OCI-LY1 (cell line): ENCODE measurements at regions not wholly inside any gene's neighbourhood (a gene's known extent, or its start where the extent isn't known, plus 50 kb on each side); places are given as distances from the start of the nearest gene placed in this dataset.

Source experiments
- H2AFZ ChIP-seq: fragments of 200-600 bp; sonication (generic), shearing (Covaris generic); 2 replicates; pipeline ENCODE4 v1.6.0; 2014; ENCODE audit warnings: antibody characterized with exemption, mild to moderate bottlenecking, low read length
- H3F3A ChIP-seq: fragments of 200-600 bp; sonication (generic), shearing (Covaris generic); 2 replicates; pipeline ENCODE4 v1.6.0; 2014; ENCODE audit warnings: mild to moderate bottlenecking, antibody characterized with exemption, low read length, moderate library complexity; ENCODE audit not compliant: insufficient read depth
- H3K27ac ChIP-seq: fragments of 200-600 bp; sonication (generic); 2 replicates; pipeline ENCODE4 v1.5.1; 2014; ENCODE audit warnings: low read length, mixed run types, mild to moderate bottlenecking, low read depth; ENCODE audit not compliant: poor library complexity, severe bottlenecking
- H3K27me3 ChIP-seq: fragments of 200-600 bp; sonication (generic); 2 replicates; pipeline ENCODE4 v1.6.0; 2014; ENCODE audit warnings: antibody characterized with exemption, mild to moderate bottlenecking, low read length, moderate library complexity; ENCODE audit not compliant: insufficient read depth
- H3K36me3 ChIP-seq: fragments of 200-600 bp; sonication (generic); 2 replicates; pipeline ENCODE4 v1.6.1; 2014; ENCODE audit warnings: mild to moderate bottlenecking, antibody characterized with exemption, low read length, moderate library complexity, mixed read lengths; ENCODE audit not compliant: insufficient read depth
- H3K4me1 ChIP-seq: fragments of 200-600 bp; sonication (generic); 2 replicates; pipeline ENCODE4 v1.5.1; 2014; ENCODE audit warnings: mild to moderate bottlenecking, low read length, moderate library complexity; ENCODE audit not compliant: insufficient read depth, severe bottlenecking
- H3K4me2 ChIP-seq: fragments of 200-600 bp; sonication (generic), shearing (Covaris generic); 2 replicates; pipeline ENCODE4 v1.6.1; 2014; ENCODE audit warnings: low read length
- H3K4me3 ChIP-seq: fragments of 200-600 bp; sonication (generic); 2 replicates; pipeline ENCODE4 v1.5.1; 2014; ENCODE audit warnings: low read length, low read depth, mild to moderate bottlenecking, mixed read lengths; ENCODE audit not compliant: poor library complexity, severe bottlenecking
- H3K79me2 ChIP-seq: fragments of 200-600 bp; shearing (Covaris generic); 2 replicates; pipeline ENCODE4 v1.6.1; 2016; ENCODE audit warnings: mixed run types, low read length, mixed read lengths; ENCODE audit not compliant: insufficient read depth
- H3K9ac ChIP-seq: fragments of 200-600 bp; sonication (generic), shearing (Covaris generic); 2 replicates; pipeline ENCODE4 v1.6.1; 2014; ENCODE audit warnings: mild to moderate bottlenecking, low read length, mixed read lengths
- H3K9me2 ChIP-seq: fragments of 200-600 bp; sonication (generic), shearing (Covaris generic); 2 replicates; pipeline ENCODE4 v1.6.1; 2014; ENCODE audit warnings: low read depth, mild to moderate bottlenecking, low read length, mixed read lengths
- H3K9me3 ChIP-seq: fragments of 200-600 bp; shearing (Covaris generic); 2 replicates; pipeline ENCODE4 v1.6.1; 2014; ENCODE audit warnings: low read length, mixed read lengths
- H4K20me1 ChIP-seq: fragments of 200-600 bp; sonication (generic), shearing (Covaris generic); 2 replicates; pipeline ENCODE4 v1.6.0; 2016; ENCODE audit warnings: mild to moderate bottlenecking, low read length; ENCODE audit not compliant: insufficient read depth
- EZH2 ChIP-seq: fragments of 200-600 bp; sonication (generic), shearing (Covaris generic); IDR thresholded peaks from 2 replicates; pipeline ENCODE4 v1.8.0; 2017; ENCODE audit warnings: borderline replicate concordance, mixed run types, mild to moderate bottlenecking, antibody characterized with exemption, low read length, moderate library complexity, mixed read lengths
- TF ChIP-seq, protein P1 (sequence below): fragments of 200-600 bp; sonication (generic), shearing (Covaris generic); IDR thresholded peaks from 2 replicates; pipeline ENCODE4 v1.5.1; 2017; ENCODE audit warnings: mild to moderate bottlenecking, antibody characterized with exemption, low read length, moderate library complexity, mixed read lengths

DNA sequence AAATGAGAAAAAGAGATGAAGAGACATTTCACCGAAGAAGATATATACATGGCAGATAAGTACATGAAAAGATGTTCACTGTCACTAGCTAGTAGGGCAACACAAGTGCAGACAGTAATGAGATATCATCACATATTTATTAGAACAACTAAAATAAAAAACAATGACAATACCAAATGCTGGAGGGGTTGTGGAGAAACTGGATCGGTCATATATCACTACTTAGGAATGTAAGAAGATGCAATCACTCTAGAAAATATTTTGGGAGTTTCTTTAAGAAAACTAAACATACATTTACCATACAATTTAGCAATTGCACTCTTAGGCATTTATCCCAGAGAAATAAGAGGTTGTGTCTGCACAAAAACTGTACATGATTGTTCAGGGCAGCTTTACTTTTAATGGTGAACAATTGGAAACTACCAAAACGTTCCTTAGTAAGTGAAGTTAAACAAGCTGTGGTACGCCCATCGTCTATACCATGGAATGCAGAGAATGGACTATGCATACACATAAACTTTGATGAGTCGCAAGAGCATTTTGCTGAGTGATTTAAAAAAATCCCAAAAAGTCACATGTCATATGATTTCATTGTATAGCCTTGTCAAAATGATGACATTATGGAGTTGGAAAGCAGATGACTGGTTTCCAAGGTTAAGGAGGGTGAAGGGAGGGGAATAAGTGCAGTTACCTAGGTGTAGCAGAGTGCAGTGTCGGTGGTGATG is 149.0 kb upstream of the UBE3A start:
- Histone ChIP-seq H4K20me1 (no peaks in the 10 kb centered on the region), H3K9me2 (no peaks in the 10 kb centered on the region), H3K9ac (no peak overlapping the region), H3K4me3 (no peak overlapping the region), H3F3A (no peaks in the 10 kb centered on the region), H3K9me3 (no peaks in the 10 kb centered on the region), H3K79me2 (no peaks in the 10 kb centered on the region), H3K27ac (no peak overlapping the region), H3K4me1 (no peaks in the 10 kb centered on the region), H3K36me3 (no peaks in the 10 kb centered on the region), H2AFZ (no peak overlapping the region), H3K27me3 (no peaks in the 10 kb centered on the region), H3K4me2 (no peak overlapping the region)
- TF ChIP-seq, protein P1, sequence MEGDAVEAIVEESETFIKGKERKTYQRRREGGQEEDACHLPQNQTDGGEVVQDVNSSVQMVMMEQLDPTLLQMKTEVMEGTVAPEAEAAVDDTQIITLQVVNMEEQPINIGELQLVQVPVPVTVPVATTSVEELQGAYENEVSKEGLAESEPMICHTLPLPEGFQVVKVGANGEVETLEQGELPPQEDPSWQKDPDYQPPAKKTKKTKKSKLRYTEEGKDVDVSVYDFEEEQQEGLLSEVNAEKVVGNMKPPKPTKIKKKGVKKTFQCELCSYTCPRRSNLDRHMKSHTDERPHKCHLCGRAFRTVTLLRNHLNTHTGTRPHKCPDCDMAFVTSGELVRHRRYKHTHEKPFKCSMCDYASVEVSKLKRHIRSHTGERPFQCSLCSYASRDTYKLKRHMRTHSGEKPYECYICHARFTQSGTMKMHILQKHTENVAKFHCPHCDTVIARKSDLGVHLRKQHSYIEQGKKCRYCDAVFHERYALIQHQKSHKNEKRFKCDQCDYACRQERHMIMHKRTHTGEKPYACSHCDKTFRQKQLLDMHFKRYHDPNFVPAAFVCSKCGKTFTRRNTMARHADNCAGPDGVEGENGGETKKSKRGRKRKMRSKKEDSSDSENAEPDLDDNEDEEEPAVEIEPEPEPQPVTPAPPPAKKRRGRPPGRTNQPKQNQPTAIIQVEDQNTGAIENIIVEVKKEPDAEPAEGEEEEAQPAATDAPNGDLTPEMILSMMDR = no peak
- TF ChIP-seq EZH2 = no peak

DNA sequence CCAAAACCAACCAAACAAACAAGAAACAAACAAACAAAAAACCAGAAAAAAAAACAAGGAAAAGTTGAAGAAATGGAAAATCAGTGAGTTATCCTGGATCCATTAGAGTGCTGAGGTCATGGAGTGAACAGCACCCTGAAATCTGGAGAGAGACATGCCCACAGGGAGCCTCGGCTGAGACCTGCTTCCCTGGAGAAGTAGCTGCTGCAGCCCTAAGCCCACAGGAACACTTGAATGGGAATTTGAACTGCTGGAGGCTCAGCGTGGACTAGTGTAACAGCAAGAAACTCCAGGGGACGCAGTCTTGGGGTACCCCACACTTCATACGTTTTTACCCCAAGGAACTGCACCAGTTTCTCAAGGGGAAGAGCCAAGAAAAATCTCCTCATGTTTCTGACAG is 144.1 kb upstream of the UBE3A start:
- H3K4me2 ChIP-seq = no peak overlapping the region
- H3K9me3 ChIP-seq = no peaks in the 10 kb centered on the region
- TF ChIP-seq, protein P1 = no peak
- no peak for TF ChIP-seq EZH2
- H3K36me3 ChIP-seq = no peaks in the 10 kb centered on the region
- H3K4me1 ChIP-seq = no peaks in the 10 kb centered on the region
- H3K27me3 ChIP-seq = no peaks in the 10 kb centered on the region
- H2AFZ ChIP-seq = no peak overlapping the region
- no peaks in the 10 kb centered on the region for H4K20me1 ChIP-seq
- H3K79me2 ChIP-seq = no peaks in the 10 kb centered on the region
- no peaks in the 10 kb centered on the region for H3K9me2 ChIP-seq
- no peaks in the 10 kb centered on the region for H3F3A ChIP-seq
- H3K4me3 ChIP-seq = no peak overlapping the region
- no peak overlapping the region for H3K9ac ChIP-seq
- H3K27ac ChIP-seq = no peak overlapping the region

DNA sequence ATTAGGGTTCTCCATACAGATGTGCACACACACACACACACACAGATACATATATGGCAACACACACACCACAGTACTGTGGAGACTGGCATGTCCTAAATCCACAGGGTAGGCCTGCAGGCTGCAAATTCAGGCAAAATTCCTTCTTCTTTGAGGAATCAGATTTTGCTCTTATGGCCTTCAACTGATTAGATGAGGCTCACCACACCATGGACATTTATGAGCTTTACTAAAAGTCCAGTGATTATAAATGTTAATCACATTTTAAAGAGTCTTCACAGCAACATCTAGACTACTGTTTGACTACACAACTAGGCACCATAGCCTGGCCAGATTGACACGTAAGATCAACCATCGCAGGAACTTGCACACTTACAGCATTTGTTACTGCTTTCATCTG is 140.3 kb upstream of the UBE3A start:
- Histone ChIP-seq H3K79me2 (no peaks in the 10 kb centered on the region), H3K9ac (no peak overlapping the region), H3K27me3 (no peaks in the 10 kb centered on the region), H3K4me1 (no peaks in the 10 kb centered on the region), H3F3A (no peaks in the 10 kb centered on the region), H4K20me1 (no peaks in the 10 kb centered on the region), H3K36me3 (no peaks in the 10 kb centered on the region), H3K27ac (no peak overlapping the region), H3K9me3 (no peaks in the 10 kb centered on the region), H2AFZ (no peak overlapping the region), H3K9me2 (no peaks in the 10 kb centered on the region), H3K4me2 (no peak overlapping the region), H3K4me3 (no peak overlapping the region)
- TF ChIP-seq, protein P1 = no peak
- no peak for TF ChIP-seq EZH2
